ENCODE measurements at regions not wholly inside any gene's neighbourhood (a gene's known extent, or its start where the extent isn't known, plus 50 kb on each side); places are given as distances from the start of the nearest gene placed in this dataset.

- TF ChIP-seq NR3C1 (CRISPR knock-in tag; conservative IDR thresholded peaks at IDR 0.05; ENCODE audit: low read depth) (no peak), MXD4 (CRISPR knock-in tag; IDR thresholded peaks at IDR 0.05; ENCODE audit: borderline replicate concordance) (no peak), FOXJ3 (CRISPR knock-in tag; IDR thresholded peaks at IDR 0.05; ENCODE audit: borderline replicate concordance) (no peak), NFYB (CRISPR knock-in tag; conservative IDR thresholded peaks at IDR 0.05; ENCODE audit: low read depth) (no peak), NR2C2 (CRISPR knock-in tag; IDR thresholded peaks at IDR 0.05) (no peak), ZNF317 (CRISPR knock-in tag; IDR thresholded peaks at IDR 0.05; ENCODE audit: borderline replicate concordance, low read depth) (no peak), USF2 (CRISPR knock-in tag; IDR thresholded peaks at IDR 0.05) (no peak), ESRRA (CRISPR knock-in tag; IDR thresholded peaks at IDR 0.05; ENCODE audit: borderline replicate concordance) (no peak), TEAD4 (CRISPR knock-in tag; IDR thresholded peaks at IDR 0.05) (no peak), ZBTB43 (CRISPR knock-in tag; IDR thresholded peaks at IDR 0.05) (no peak)
- TF ChIP-seq, protein P1, sequence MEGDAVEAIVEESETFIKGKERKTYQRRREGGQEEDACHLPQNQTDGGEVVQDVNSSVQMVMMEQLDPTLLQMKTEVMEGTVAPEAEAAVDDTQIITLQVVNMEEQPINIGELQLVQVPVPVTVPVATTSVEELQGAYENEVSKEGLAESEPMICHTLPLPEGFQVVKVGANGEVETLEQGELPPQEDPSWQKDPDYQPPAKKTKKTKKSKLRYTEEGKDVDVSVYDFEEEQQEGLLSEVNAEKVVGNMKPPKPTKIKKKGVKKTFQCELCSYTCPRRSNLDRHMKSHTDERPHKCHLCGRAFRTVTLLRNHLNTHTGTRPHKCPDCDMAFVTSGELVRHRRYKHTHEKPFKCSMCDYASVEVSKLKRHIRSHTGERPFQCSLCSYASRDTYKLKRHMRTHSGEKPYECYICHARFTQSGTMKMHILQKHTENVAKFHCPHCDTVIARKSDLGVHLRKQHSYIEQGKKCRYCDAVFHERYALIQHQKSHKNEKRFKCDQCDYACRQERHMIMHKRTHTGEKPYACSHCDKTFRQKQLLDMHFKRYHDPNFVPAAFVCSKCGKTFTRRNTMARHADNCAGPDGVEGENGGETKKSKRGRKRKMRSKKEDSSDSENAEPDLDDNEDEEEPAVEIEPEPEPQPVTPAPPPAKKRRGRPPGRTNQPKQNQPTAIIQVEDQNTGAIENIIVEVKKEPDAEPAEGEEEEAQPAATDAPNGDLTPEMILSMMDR (IDR thresholded peaks at IDR 0.05), result no peak
These were observed 152.0 kb downstream of the GPBP1 start for GRCh38 chr5:57325678-57326397.

Measured in WTC11 (cell line).